ENCODE measurements at regions not wholly inside any gene's neighbourhood (a gene's known extent, or its start where the extent isn't known, plus 50 kb on each side); places are given as distances from the start of the nearest gene placed in this dataset.

DNA sequence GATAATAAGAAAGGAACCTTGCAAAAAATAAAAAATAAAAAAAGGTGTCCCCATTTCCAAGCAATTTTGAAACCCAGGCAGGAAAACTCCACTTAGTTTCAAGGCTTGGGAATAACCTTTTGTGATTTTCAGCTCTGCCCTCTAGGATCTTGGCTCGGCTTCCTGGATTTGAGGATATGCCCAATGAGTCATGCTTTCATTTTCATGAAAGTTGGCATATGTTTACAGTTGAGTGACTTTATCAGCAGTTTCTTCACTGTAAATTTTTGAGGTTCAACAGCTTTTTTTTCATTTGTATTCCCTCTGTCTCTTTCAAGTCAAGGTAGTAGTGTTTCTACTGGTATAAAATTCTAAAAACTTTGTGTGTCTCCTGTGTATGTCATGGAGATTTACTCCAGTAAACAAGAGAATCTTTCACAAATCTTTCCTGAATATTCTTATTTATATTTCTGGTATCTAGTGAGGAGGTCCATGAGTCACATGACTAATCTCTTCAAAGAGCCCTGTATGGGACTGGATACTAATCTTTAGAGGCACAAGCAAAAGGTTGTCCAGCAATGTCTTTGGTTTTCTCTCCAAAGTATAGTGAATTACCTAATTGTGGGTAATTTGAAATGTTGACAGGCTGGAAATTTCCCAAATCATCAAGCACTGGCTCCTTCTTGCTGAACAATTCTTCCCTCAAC is 335.3 kb downstream of the BRINP2 start:
- Histone ChIP-seq H3K27ac (no peak overlapping the region), H3K4me3 (no peak overlapping the region), H3K4me1 (no peaks in the 10 kb centered on the region), H3K9me3 (peaks cover 0 to 7% (median 3%) of the 10 kb centered on the region in 4 donors), H3K27me3 (no peaks in the 10 kb centered on the region), H3K36me3 (no peaks in the 10 kb centered on the region)
- no peak for DNase-seq
- 42 to 65% (median 53%) methylated on average over 1 of the region's 1 CpG for WGBS, 5 donors
- TF ChIP-seq POLR2AphosphoS5 (IDR thresholded peaks at IDR 0.05) (no peak), POLR2A (IDR thresholded peaks at IDR 0.05) (no peak), EP300 (IDR thresholded peaks at IDR 0.05) (no peak)
- TF ChIP-seq, protein P1, sequence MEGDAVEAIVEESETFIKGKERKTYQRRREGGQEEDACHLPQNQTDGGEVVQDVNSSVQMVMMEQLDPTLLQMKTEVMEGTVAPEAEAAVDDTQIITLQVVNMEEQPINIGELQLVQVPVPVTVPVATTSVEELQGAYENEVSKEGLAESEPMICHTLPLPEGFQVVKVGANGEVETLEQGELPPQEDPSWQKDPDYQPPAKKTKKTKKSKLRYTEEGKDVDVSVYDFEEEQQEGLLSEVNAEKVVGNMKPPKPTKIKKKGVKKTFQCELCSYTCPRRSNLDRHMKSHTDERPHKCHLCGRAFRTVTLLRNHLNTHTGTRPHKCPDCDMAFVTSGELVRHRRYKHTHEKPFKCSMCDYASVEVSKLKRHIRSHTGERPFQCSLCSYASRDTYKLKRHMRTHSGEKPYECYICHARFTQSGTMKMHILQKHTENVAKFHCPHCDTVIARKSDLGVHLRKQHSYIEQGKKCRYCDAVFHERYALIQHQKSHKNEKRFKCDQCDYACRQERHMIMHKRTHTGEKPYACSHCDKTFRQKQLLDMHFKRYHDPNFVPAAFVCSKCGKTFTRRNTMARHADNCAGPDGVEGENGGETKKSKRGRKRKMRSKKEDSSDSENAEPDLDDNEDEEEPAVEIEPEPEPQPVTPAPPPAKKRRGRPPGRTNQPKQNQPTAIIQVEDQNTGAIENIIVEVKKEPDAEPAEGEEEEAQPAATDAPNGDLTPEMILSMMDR (IDR thresholded peaks at IDR 0.05) = no peak
- intact Hi-C loops (cut with DNase I; ENCODE audit: low total_unique reads) = no loop called here

DNA sequence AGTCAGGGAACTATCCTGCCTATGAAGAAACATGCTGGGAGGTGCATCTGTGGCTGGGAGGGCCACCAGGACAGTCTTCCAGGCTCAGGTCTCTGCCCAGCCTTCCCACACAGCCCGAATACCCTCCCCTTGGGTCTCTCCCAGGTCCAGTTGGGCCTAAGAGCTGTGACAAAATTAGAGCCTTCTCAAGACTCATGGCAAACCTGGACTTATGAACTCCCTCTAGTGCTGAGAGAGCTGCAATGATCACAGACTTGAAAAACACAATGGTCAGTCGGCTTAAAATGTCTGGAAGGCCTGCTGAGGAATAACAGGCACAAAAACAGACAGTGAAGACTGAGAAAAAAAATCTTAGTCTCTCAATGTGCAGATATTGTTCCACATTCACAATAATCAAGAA is 325.1 kb downstream of the BRINP2 start:
- no peaks in the 10 kb centered on the region for H3K4me1 ChIP-seq
- H3K36me3 ChIP-seq = no peaks in the 10 kb centered on the region
- no peaks in the 10 kb centered on the region for H3K27me3 ChIP-seq
- intact Hi-C loops (cut with DNase I; ENCODE audit: low total_unique reads) = no loop called here
- WGBS, 5 donors = 61 to 72% (median 65%) methylated on average over 2 of the region's 2 CpGs
- DNase-seq = no peak
- no peak overlapping the region for H3K4me3 ChIP-seq
- H3K27ac ChIP-seq = no peak overlapping the region
- no peak for TF ChIP-seq POLR2A (IDR thresholded peaks at IDR 0.05)
- TF ChIP-seq, protein P1 (IDR thresholded peaks at IDR 0.05) = no peak
- TF ChIP-seq POLR2AphosphoS5 (IDR thresholded peaks at IDR 0.05) = no peak
- no peak for TF ChIP-seq EP300 (IDR thresholded peaks at IDR 0.05)
- H3K9me3 ChIP-seq = peaks cover 0 to 11% (median 7%) of the 10 kb centered on the region in 4 donors

DNA sequence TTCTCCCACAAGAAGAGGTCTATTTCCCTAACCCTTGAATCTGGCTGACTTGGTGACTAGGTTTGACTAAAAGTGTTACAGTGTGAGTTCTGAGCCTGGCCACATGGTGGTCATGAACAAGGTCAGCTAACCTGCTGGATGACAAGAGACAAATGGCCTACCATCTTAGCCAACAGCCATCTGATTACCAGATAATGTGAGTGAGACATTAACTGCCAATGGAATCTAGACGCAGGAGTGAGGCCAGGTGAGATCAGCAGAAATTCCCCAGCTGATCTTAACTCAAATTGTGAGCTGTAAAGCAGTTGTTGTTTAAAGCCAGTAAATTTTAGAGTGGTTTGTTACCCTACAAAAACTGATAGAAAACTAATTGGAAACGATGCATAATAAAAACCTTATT is 320.0 kb downstream of the BRINP2 start:
- TF ChIP-seq POLR2AphosphoS5 (IDR thresholded peaks at IDR 0.05) (no peak), EP300 (IDR thresholded peaks at IDR 0.05) (no peak), POLR2A (IDR thresholded peaks at IDR 0.05) (no peak)
- TF ChIP-seq, protein P1 (IDR thresholded peaks at IDR 0.05) = no peak
- intact Hi-C loops (cut with DNase I; ENCODE audit: low total_unique reads) = no loop called here
- Histone ChIP-seq H3K4me3 (no peak overlapping the region), H3K27ac (no peak overlapping the region), H3K4me1 (no peaks in the 10 kb centered on the region), H3K27me3 (no peaks in the 10 kb centered on the region), H3K9me3 (peaks cover 0 to 7% (median under 1%) of the 10 kb centered on the region in 4 donors), H3K36me3 (no peaks in the 10 kb centered on the region)
- no peak for DNase-seq
- WGBS, 5 donors = 68 to 83% (median 80%) methylated on average over 2 of the region's 2 CpGs

DNA sequence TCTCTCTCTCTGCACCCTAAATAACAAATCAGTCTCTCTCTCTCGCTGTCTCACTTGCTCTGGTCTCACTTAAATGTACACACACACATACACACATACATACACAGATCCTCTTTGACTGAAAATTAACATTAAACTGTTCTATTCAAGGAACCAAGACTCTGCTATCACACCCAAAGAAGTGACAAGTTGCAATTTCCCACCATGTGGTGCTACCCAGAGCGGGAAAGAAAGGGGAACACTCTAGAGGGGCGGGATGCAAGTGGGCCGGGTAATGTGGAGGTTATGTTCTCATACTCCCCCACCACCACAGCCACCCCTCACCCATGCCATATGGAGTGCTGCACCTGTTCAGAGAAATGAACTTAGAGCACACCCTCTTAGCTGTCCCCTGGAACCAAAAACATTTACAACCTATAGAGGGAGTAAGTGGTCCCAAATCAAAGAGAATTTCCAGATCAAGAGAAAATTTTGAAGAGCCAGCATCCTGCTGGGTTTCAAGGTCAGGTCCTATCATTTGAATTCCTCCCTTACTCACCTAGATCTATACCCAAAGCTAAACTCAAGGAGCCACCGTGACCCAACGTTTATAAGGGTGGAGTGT is 319.4 kb downstream of the BRINP2 start:
- H3K27ac ChIP-seq = no peak overlapping the region
- DNase-seq = no peak
- no peak overlapping the region for H3K4me3 ChIP-seq
- no peaks in the 10 kb centered on the region for H3K27me3 ChIP-seq
- TF ChIP-seq POLR2A (IDR thresholded peaks at IDR 0.05) (no peak), EP300 (IDR thresholded peaks at IDR 0.05) (no peak), POLR2AphosphoS5 (IDR thresholded peaks at IDR 0.05) (no peak)
- TF ChIP-seq, protein P1 (IDR thresholded peaks at IDR 0.05) = no peak
- H3K36me3 ChIP-seq = no peaks in the 10 kb centered on the region
- intact Hi-C loops (cut with DNase I; ENCODE audit: low total_unique reads) = no loop called here
- no peaks in the 10 kb centered on the region for H3K4me1 ChIP-seq
- H3K9me3 ChIP-seq = peaks cover 0 to under 1% (median 0%) of the 10 kb centered on the region in 4 donors
- WGBS, 5 donors = 74 to 87% (median 79%) methylated on average over 6 of the region's 6 CpGs
